KMS-11 (cell line): ENCODE measurements at regions not wholly inside any gene's neighbourhood (a gene's known extent, or its start where the extent isn't known, plus 50 kb on each side); places are given as distances from the start of the nearest gene placed in this dataset.
"Not testable (repeated sequence)": the region's sequence is repeated elsewhere in the genome, so short reads cannot be mapped to it uniquely, and the experiment has no call there.

Experiments
- H2AFZ ChIP-seq: fragments of 200-600 bp; sonication (generic); 2 replicates; pipeline ENCODE4 v1.6.1; 2016; ENCODE audit warnings: antibody characterized with exemption, mixed run types, low read depth
- H3K27ac ChIP-seq: fragments of 200-600 bp; sonication (generic); 2 replicates; pipeline ENCODE4 v1.6.1; 2016; ENCODE audit warnings: mild to moderate bottlenecking, mixed run types
- H3K27me3 ChIP-seq: fragments of 200-600 bp; sonication (generic); 2 replicates; pipeline ENCODE4 v1.6.1; 2017; ENCODE audit warnings: mild to moderate bottlenecking, low read depth, mixed run types, moderate library complexity; ENCODE audit not compliant: insufficient read depth
- H3K36me3 ChIP-seq: fragments of 200-600 bp; sonication (generic); 2 replicates; pipeline ENCODE4 v1.6.1; 2017; ENCODE audit warnings: mild to moderate bottlenecking, mixed run types; ENCODE audit not compliant: insufficient read depth
- H3K4me1 ChIP-seq: fragments of 200-600 bp; sonication (generic); 2 replicates; pipeline ENCODE4 v1.6.1; 2016; ENCODE audit warnings: mild to moderate bottlenecking, low read depth, mixed run types; ENCODE audit not compliant: poor library complexity, severe bottlenecking
- H3K4me2 ChIP-seq: fragments of 200-600 bp; sonication (generic); 2 replicates; pipeline ENCODE4 v1.7.0; 2016; ENCODE audit warnings: mild to moderate bottlenecking, mixed run types
- H3K4me3 ChIP-seq: fragments of 200-600 bp; sonication (generic); IDR thresholded peaks from 2 replicates; pipeline ENCODE4 v1.6.1; 2017; ENCODE audit warnings: low read depth, low read length, mixed read lengths; ENCODE audit not compliant: insufficient read depth
- H3K79me2 ChIP-seq: fragments of 200-600 bp; sonication (generic); 2 replicates; pipeline ENCODE4 v1.6.1; 2016; ENCODE audit warnings: low read depth, mixed run types; ENCODE audit not compliant: insufficient read depth
- H3K9ac ChIP-seq: fragments of 200-600 bp; sonication (generic); 2 replicates; pipeline ENCODE4 v1.6.1; 2016; ENCODE audit warnings: mild to moderate bottlenecking, mixed run types
- H4K20me1 ChIP-seq: fragments of 200-600 bp; sonication (generic); 2 replicates; pipeline ENCODE4 v1.6.1; 2016; ENCODE audit warnings: mild to moderate bottlenecking, mixed run types; ENCODE audit not compliant: insufficient read depth
- TF ChIP-seq, protein P1 (sequence below): fragments of 200-600 bp; sonication (generic); conservative IDR thresholded peaks from 2 replicates; pipeline ENCODE4 v1.6.1; 2017; ENCODE audit warnings: low read depth, mild to moderate bottlenecking, antibody characterized with exemption, low read length, moderate library complexity, mixed read lengths

DNA sequence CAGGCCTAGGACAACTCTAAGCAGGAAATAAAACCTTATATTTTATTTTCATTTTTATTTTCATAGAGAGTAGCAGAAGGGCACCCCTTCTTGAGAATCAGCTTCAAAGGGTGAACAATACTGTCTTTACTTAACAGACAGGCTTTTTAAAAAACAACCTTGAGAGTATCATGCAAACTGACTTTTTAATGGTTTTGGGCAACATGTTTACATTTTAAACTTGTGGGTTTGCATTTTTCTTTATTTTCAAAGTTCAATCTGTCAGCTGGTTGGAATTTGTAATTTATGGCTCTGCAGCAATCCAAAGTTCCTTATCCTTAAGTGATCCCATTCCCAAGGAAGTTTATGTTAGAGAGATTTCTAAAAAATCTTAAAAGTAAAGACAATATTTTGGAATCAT is 392.3 kb upstream of the ADAMTS5 start:
- Histone ChIP-seq H4K20me1 (no peaks in the 10 kb centered on the region), H3K36me3 (no peaks in the 10 kb centered on the region; the same call in 1 of the 2 replicates), H3K27me3 (no peaks in the 10 kb centered on the region), H3K4me3 (no peak overlapping the region), H3K79me2 (no peaks in the 10 kb centered on the region), H3K27ac (no peak overlapping the region), H3K4me1 (no peaks in the 10 kb centered on the region), H3K9ac (no peak overlapping the region), H2AFZ (no peak overlapping the region), H3K4me2 (no peak overlapping the region)
- TF ChIP-seq, protein P1, sequence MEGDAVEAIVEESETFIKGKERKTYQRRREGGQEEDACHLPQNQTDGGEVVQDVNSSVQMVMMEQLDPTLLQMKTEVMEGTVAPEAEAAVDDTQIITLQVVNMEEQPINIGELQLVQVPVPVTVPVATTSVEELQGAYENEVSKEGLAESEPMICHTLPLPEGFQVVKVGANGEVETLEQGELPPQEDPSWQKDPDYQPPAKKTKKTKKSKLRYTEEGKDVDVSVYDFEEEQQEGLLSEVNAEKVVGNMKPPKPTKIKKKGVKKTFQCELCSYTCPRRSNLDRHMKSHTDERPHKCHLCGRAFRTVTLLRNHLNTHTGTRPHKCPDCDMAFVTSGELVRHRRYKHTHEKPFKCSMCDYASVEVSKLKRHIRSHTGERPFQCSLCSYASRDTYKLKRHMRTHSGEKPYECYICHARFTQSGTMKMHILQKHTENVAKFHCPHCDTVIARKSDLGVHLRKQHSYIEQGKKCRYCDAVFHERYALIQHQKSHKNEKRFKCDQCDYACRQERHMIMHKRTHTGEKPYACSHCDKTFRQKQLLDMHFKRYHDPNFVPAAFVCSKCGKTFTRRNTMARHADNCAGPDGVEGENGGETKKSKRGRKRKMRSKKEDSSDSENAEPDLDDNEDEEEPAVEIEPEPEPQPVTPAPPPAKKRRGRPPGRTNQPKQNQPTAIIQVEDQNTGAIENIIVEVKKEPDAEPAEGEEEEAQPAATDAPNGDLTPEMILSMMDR = no peak

- no peaks in the 10 kb centered on the region for H4K20me1 ChIP-seq
- no peaks in the 10 kb centered on the region for H3K36me3 ChIP-seq
- H3K79me2 ChIP-seq = no peaks in the 10 kb centered on the region
- TF ChIP-seq, protein P1 = no peak
- no peak overlapping the region for H3K4me2 ChIP-seq
- no peaks in the 10 kb centered on the region for H3K27me3 ChIP-seq
- H2AFZ ChIP-seq = no peak overlapping the region
- H3K27ac ChIP-seq = no peak overlapping the region
- H3K4me1 ChIP-seq = no peaks in the 10 kb centered on the region
- H3K4me3 ChIP-seq = no peak overlapping the region
- H3K9ac ChIP-seq = no peak overlapping the region
These were observed 386.0 kb upstream of the ADAMTS5 start for GRCh38 chr21:27352885-27353284.

DNA sequence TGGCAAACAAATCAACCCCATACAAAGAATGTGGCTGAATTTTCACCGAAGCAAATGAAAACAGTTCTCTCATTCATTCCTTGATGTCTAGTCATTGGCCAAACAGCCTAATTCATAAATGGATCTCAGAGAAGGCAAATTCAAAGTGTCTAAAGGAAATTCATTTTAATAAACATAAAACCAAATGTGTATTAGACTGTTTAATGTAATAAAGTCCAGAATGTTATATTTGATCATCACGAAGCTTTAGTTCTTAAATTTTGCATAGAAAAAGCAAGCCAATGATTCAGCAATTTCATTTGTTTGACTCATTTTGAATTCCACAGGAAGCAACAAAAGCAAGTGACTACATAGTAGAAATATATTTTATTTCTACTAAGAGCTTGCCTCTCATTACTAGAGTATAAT is 379.2 kb upstream of the ADAMTS5 start:
- Histone ChIP-seq H3K9ac (no peak overlapping the region), H3K36me3 (no peaks in the 10 kb centered on the region), H3K4me1 (no peaks in the 10 kb centered on the region), H3K79me2 (no peaks in the 10 kb centered on the region), H3K4me2 (no peak overlapping the region), H3K27me3 (no peaks in the 10 kb centered on the region), H3K4me3 (no peak overlapping the region), H2AFZ (no peak overlapping the region), H3K27ac (no peak overlapping the region), H4K20me1 (no peaks in the 10 kb centered on the region)
- TF ChIP-seq, protein P1 = no peak

DNA sequence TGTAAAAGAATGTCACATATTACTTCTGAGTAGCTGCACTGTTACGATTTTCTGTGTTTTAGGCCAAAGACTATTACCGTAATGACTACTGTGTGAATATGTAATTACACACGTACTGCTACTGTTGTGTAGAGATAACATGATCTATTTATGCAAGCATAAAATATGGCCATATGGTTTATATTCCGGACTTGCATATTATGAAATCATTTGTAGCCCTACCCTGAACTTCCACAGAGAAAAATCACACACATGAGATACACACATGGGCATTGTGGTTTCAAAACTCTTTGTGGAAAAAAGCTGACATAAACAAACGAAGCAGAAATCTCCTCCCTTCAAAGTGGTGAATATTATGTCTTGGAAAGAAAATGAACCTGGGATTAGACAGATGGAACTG is 373.0 kb upstream of the ADAMTS5 start:
- Histone ChIP-seq H2AFZ (no peak overlapping the region), H3K4me3 (no peak overlapping the region), H3K36me3 (no peaks in the 10 kb centered on the region), H3K27me3 (no peaks in the 10 kb centered on the region), H3K4me2 (no peak overlapping the region), H4K20me1 (no peaks in the 10 kb centered on the region), H3K9ac (no peak overlapping the region), H3K27ac (no peak overlapping the region), H3K4me1 (no peaks in the 10 kb centered on the region), H3K79me2 (no peaks in the 10 kb centered on the region)
- TF ChIP-seq, protein P1 = no peak

DNA sequence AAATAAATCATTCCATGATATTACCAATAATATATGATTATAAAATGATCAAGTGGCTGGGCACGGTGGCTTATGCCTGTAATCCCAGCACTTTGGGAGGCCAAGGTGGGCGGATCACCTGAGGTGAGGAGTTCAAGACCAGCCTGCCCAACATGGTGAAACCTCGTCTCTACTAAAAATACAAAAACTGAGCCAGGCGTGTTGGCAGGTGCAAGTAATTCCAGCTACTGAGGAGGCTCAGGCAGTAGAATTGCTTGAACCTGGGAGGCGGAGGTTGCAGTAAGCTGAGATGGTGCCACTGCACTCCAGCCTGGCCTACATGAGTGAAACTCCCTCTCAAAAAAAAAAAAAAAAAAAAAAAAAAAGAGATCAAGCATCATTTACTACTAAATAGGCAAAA is 371.1 kb upstream of the ADAMTS5 start:
- not testable (repeated sequence) for H3K4me2 ChIP-seq, H3K27me3 ChIP-seq, H4K20me1 ChIP-seq, H3K4me3 ChIP-seq, H2AFZ ChIP-seq, H3K9ac ChIP-seq, H3K79me2 ChIP-seq, H3K36me3 ChIP-seq, H3K4me1 ChIP-seq, H3K27ac ChIP-seq
